Mesenchymal stem cell (in vitro differentiated cells and primary cell): ENCODE measurements at regions not wholly inside any gene's neighbourhood (a gene's known extent, or its start where the extent isn't known, plus 50 kb on each side); places are given as distances from the start of the nearest gene placed in this dataset.

Experiments used
- DNase-seq: peaks from one replicate; pipeline ENCODE4 v3.0.0-alpha.2; 2013
- H2AFZ ChIP-seq: one replicate; pipeline ENCODE4 v1.6.1; 2013; ENCODE audit warnings: low read depth, mild to moderate bottlenecking, control low read depth, inconsistent platforms, low read length, moderate library complexity
- H2AK5ac ChIP-seq: 2 replicates; pipeline ENCODE4 v1.6.1; 2013; ENCODE audit warnings: low read length, moderate library complexity, mild to moderate bottlenecking, inconsistent platforms; ENCODE audit not compliant: severe bottlenecking
- H2BK120ac ChIP-seq: one replicate; pipeline ENCODE4 v1.6.1; 2013; ENCODE audit warnings: low read depth, mild to moderate bottlenecking, inconsistent platforms, low read length, moderate library complexity
- H2BK12ac ChIP-seq, 2 experiments: one replicate each; pipeline ENCODE4 v1.6.1; 2013; ENCODE audit warnings: inconsistent platforms in 2 of 2, low read length in 2 of 2, mild to moderate bottlenecking in 2 of 2, moderate library complexity in 2 of 2, control low read depth in 1 of 2
- H2BK15ac ChIP-seq: one replicate; pipeline ENCODE4 v1.6.1; 2013; ENCODE audit warnings: mild to moderate bottlenecking, low read depth, inconsistent platforms; ENCODE audit not compliant: poor library complexity, severe bottlenecking
- H2BK5ac ChIP-seq: 2 replicates; pipeline ENCODE4 v1.6.1; 2013; ENCODE audit warnings: low read depth, mild to moderate bottlenecking, low read length, control low read depth, inconsistent platforms; ENCODE audit not compliant: poor library complexity, severe bottlenecking
- H3K14ac ChIP-seq, 2 experiments: one replicate each; pipeline ENCODE4 v1.6.1; 2013; ENCODE audit warnings: inconsistent platforms in 2 of 2, low read length in 2 of 2, control low read depth in 1 of 2, mild to moderate bottlenecking in 1 of 2, moderate library complexity in 1 of 2
- H3K18ac ChIP-seq, 2 experiments: one replicate each; pipeline ENCODE4 v1.6.1; 2013; ENCODE audit warnings: inconsistent platforms in 2 of 2, low read length in 2 of 2, control low read depth in 1 of 2, low read depth in 1 of 2, mild to moderate bottlenecking in 1 of 2
- H3K23ac ChIP-seq, 2 experiments: one replicate each; pipeline ENCODE4 v1.6.1; 2013; ENCODE audit warnings: inconsistent platforms in 2 of 2, low read length in 2 of 2, mild to moderate bottlenecking in 2 of 2, moderate library complexity in 2 of 2, control low read depth in 1 of 2
- H3K27ac ChIP-seq: 2 replicates; pipeline ENCODE4 v1.5.1; 2013; ENCODE audit warnings: mild to moderate bottlenecking, moderate library complexity, low read length, control low read depth, inconsistent platforms; ENCODE audit not compliant: poor library complexity, severe bottlenecking
- H3K27me3 ChIP-seq, 2 experiments: 2 replicates each; pipeline versions ENCODE4 v1.6.1 to v1.7.0; 2013; ENCODE audit warnings: low read length in 2 of 2, mild to moderate bottlenecking in 2 of 2, moderate library complexity in 2 of 2, control low read depth in 1 of 2, inconsistent platforms in 1 of 2; ENCODE audit not compliant: control insufficient read depth in 1 of 2, insufficient read depth in 1 of 2
- H3K36me3 ChIP-seq, 2 experiments: 2 replicates each; pipeline versions ENCODE4 v1.6.1 to v1.7.0; 2013; ENCODE audit warnings: low read length in 2 of 2, control low read depth in 1 of 2, inconsistent platforms in 1 of 2, low read depth in 1 of 2, mild to moderate bottlenecking in 1 of 2; ENCODE audit not compliant: insufficient read depth in 2 of 2, control insufficient read depth in 1 of 2
- H3K4ac ChIP-seq, 2 experiments: one replicate each; pipeline ENCODE4 v1.6.1; 2013; ENCODE audit warnings: inconsistent platforms in 2 of 2, low read length in 2 of 2, mild to moderate bottlenecking in 2 of 2, moderate library complexity in 2 of 2, control low read depth in 1 of 2, low read depth in 1 of 2
- H3K4me1 ChIP-seq: 2 replicates; pipeline ENCODE4 v1.6.1; 2013; ENCODE audit warnings: low read depth, low read length, control low read depth; ENCODE audit not compliant: control insufficient read depth, insufficient read depth
- H3K4me2 ChIP-seq: 2 replicates; pipeline ENCODE4 v1.6.1; 2013; ENCODE audit warnings: low read length, mild to moderate bottlenecking, inconsistent platforms; ENCODE audit not compliant: poor library complexity, severe bottlenecking
- H3K4me3 ChIP-seq, 2 experiments: 2 replicates each; pipeline versions ENCODE4 v1.5.1 to v1.7.0; 2013; ENCODE audit warnings: low read length in 2 of 2, mild to moderate bottlenecking in 2 of 2, control low read depth in 1 of 2, low read depth in 1 of 2; ENCODE audit not compliant: insufficient read depth in 1 of 2
- H3K79me1 ChIP-seq: replicated peaks from 2 replicates; pipeline ENCODE4 v1.6.1; 2013; ENCODE audit warnings: mild to moderate bottlenecking, control low read depth, low read length, inconsistent platforms; ENCODE audit not compliant: poor library complexity, severe bottlenecking
- H3K9ac ChIP-seq: 2 replicates; pipeline ENCODE4 v1.7.0; 2013; ENCODE audit warnings: mild to moderate bottlenecking, low read length, moderate library complexity
- H3K9me3 ChIP-seq: 2 replicates; pipeline ENCODE4 v1.7.0; 2013; ENCODE audit warnings: mild to moderate bottlenecking, low read length; ENCODE audit not compliant: control insufficient read depth
- H4K8ac ChIP-seq: one replicate; pipeline ENCODE4 v1.6.1; 2013; ENCODE audit warnings: inconsistent platforms, mild to moderate bottlenecking, low read length, moderate library complexity
- H4K91ac ChIP-seq: one replicate; pipeline ENCODE4 v1.6.1; 2013; ENCODE audit warnings: mild to moderate bottlenecking, low read length, inconsistent platforms
- WGBS: methylation state at CpG from one replicate; pipeline ENCODE4 v1.1.7; 2013; ENCODE audit warnings: mixed read lengths; 5-methylcytosine and 5-hydroxymethylcytosine counted together

- Histone ChIP-seq H3K9me3 (no peaks in the 10 kb centered on the region), H3K23ac (no peak overlapping the region), H3K79me1 (no peaks in the 10 kb centered on the region), H2BK5ac (no peak overlapping the region), H2BK15ac (no peak overlapping the region), H4K91ac (no peak overlapping the region), H3K27me3 (peaks cover 0 to 5% of the 10 kb centered on the region in 2 experiments), H3K14ac (no peak overlapping the region), H3K4me1 (no peaks in the 10 kb centered on the region), H3K9ac (no peak overlapping the region), H3K18ac (no peak overlapping the region), H3K4me3 (no peak overlapping the region), H2BK120ac (no peak overlapping the region), H4K8ac (no peak overlapping the region), H3K27ac (no peak overlapping the region), H3K36me3 (no peaks in the 10 kb centered on the region), H2AFZ (no peak overlapping the region), H3K4ac (no peak overlapping the region), H3K4me2 (no peak overlapping the region), H2BK12ac (no peak overlapping the region), H2AK5ac (no peak overlapping the region)
- no peak for DNase-seq
- 81% methylated on average over 10 of the region's 10 CpGs for WGBS
Measured at GRCh38 chr2:128446049-128446873, 127.6 kb upstream of the HS6ST1 start.

DNA sequence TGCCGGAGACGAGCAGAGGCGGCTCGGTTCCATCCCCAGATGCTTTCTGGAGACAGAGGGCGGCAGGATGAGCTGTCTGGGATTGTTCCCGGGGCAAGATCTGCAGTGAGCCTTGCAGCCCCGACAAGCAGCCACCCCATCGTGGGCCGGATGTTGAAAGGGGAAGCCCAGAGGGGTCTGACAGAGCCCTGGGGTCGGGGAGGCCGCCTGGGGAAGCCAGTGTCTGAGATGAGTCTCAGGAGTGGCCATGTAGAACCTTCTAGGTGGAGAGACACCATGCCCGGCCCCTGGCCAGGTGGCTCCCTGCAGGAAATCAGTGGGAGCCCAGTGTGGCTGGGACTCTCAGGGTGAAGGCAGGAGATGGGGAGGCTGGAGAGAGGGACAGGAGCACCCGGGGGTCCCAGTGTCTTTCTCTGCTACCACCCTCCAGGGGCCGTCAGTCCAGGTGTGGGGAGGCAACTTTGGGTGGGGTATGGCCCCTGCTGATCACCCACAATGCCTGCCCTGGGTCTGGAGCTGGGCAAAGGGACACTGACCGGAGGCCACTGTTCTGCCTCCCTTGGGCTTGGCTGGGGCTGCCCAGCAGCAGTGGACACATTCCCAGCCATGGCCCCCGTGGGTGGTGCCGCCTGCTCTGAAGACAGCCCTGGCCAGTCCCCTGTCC is 128.3 kb upstream of the HS6ST1 start:
- no peaks in the 10 kb centered on the region for H3K9me3 ChIP-seq
- H2BK120ac ChIP-seq = no peak overlapping the region
- H3K4me3 ChIP-seq = no peak overlapping the region
- no peak overlapping the region for H3K27ac ChIP-seq
- H3K4ac ChIP-seq = peak overlapping the region in 1 of 2 experiments; percentile 9
- no peak overlapping the region for H4K91ac ChIP-seq
- H3K27me3 ChIP-seq = peaks cover 0 to 5% of the 10 kb centered on the region in 2 experiments
- WGBS = 76% methylated on average over 16 of the region's 17 CpGs
- H3K36me3 ChIP-seq = no peaks in the 10 kb centered on the region
- H2BK5ac ChIP-seq = no peak overlapping the region
- DNase-seq = no peak
- no peak overlapping the region for H2AK5ac ChIP-seq
- no peak overlapping the region for H3K9ac ChIP-seq
- no peak overlapping the region for H2AFZ ChIP-seq
- H3K4me2 ChIP-seq = no peak overlapping the region
- peak overlapping the region; percentile 9 for H2BK15ac ChIP-seq
- H3K23ac ChIP-seq = no peak overlapping the region
- H3K4me1 ChIP-seq = no peaks in the 10 kb centered on the region
- H3K14ac ChIP-seq = no peak overlapping the region
- no peak overlapping the region for H4K8ac ChIP-seq
- H2BK12ac ChIP-seq = no peak overlapping the region
- no peaks in the 10 kb centered on the region for H3K79me1 ChIP-seq
- no peak overlapping the region for H3K18ac ChIP-seq

DNA sequence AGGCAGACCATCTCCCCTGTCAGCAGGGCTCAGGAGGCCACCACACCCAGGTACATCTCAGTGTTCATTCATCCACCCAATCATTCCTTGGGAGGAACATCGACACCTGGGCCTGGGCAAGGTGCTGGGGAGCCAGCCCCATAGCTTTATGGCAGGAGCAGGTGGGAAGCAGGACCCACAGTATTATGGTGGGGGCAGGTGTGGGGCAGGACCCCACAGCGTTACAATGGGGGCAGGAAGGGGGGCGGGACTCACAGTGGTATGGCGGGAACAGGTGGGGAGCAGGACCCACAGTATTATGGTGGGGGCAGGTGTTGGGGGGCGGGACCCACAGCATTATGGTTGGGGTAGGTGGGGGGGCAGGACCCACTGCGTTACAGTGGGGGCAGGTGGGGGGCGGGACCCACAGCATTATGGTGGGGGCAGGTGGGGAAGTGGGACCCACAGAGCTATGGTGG is 128.9 kb upstream of the HS6ST1 start:
- Histone ChIP-seq H2BK5ac (no peak overlapping the region), H3K4me3 (no peak overlapping the region), H2AFZ (no peak overlapping the region), H2BK120ac (no peak overlapping the region), H3K36me3 (no peaks in the 10 kb centered on the region), H3K14ac (no peak overlapping the region), H3K4me1 (no peaks in the 10 kb centered on the region), H4K8ac (no peak overlapping the region), H3K18ac (no peak overlapping the region), H2AK5ac (no peak overlapping the region), H3K79me1 (no peaks in the 10 kb centered on the region), H3K4ac (peak overlapping the region in 1 of 2 experiments; percentile 9), H2BK15ac (peak overlapping the region; percentile 26), H3K9me3 (no peaks in the 10 kb centered on the region), H3K27me3 (peaks cover 0 to 9% of the 10 kb centered on the region in 2 experiments), H2BK12ac (no peak overlapping the region), H3K9ac (no peak overlapping the region), H3K4me2 (no peak overlapping the region), H4K91ac (no peak overlapping the region), H3K27ac (no peak overlapping the region), H3K23ac (no peak overlapping the region)
- DNase-seq = no peak
- 89% methylated on average over 6 of the region's 7 CpGs for WGBS
